ENCODE measurements at regions not wholly inside any gene's neighbourhood (a gene's known extent, or its start where the extent isn't known, plus 50 kb on each side); places are given as distances from the start of the nearest gene placed in this dataset.

DNA sequence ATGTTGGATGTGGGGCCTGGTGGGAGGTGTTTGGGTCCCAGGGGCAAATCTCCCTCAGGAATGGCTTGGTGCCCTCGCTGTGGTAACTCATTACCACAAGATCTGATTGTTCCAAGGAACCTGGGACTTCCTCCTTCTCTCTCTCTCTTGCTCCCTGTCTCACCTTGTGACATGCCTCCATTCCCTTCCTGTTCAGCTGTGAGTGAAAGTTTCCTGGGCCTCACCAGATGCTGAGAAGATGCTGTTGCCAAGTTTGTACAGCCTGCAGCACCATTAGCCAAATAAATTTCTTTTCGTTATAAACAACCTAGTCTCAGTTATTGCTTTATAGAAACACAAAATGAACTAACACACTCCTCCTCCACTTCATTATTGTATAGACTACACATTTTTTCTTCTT, 759.8 kb upstream of the MDGA2 start:
- TF ChIP-seq, protein P1, sequence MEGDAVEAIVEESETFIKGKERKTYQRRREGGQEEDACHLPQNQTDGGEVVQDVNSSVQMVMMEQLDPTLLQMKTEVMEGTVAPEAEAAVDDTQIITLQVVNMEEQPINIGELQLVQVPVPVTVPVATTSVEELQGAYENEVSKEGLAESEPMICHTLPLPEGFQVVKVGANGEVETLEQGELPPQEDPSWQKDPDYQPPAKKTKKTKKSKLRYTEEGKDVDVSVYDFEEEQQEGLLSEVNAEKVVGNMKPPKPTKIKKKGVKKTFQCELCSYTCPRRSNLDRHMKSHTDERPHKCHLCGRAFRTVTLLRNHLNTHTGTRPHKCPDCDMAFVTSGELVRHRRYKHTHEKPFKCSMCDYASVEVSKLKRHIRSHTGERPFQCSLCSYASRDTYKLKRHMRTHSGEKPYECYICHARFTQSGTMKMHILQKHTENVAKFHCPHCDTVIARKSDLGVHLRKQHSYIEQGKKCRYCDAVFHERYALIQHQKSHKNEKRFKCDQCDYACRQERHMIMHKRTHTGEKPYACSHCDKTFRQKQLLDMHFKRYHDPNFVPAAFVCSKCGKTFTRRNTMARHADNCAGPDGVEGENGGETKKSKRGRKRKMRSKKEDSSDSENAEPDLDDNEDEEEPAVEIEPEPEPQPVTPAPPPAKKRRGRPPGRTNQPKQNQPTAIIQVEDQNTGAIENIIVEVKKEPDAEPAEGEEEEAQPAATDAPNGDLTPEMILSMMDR (tag by site-specific recombination; IDR thresholded peaks at IDR 0.05), result no peak
- TF ChIP-seq ZNF174 (tag by site-specific recombination; IDR thresholded peaks at IDR 0.05) (no peak), ZNF24 (tag by site-specific recombination; IDR thresholded peaks at IDR 0.05) (no peak), ZBTB20 (tag by site-specific recombination; IDR thresholded peaks at IDR 0.05) (no peak), ZNF23 (tag by site-specific recombination; IDR thresholded peaks at IDR 0.05; ENCODE audit: borderline replicate concordance) (no peak), ZNF175 (tag by site-specific recombination; IDR thresholded peaks at IDR 0.05) (no peak), RBAK (tag by site-specific recombination; IDR thresholded peaks at IDR 0.05) (no peak), TRIM28 (IDR thresholded peaks at IDR 0.05; ENCODE audit: borderline replicate concordance, low read length) (no peak), PRDM1 (tag by site-specific recombination; IDR thresholded peaks at IDR 0.05) (no peak), ZNF629 (tag by site-specific recombination; IDR thresholded peaks at IDR 0.05) (no peak), ZNF544 (tag by site-specific recombination; IDR thresholded peaks at IDR 0.05) (no peak), ZBTB8A (tag by site-specific recombination; IDR thresholded peaks at IDR 0.05) (no peak), YY1 (tag by site-specific recombination; IDR thresholded peaks at IDR 0.05) (no peak), ZNF514 (tag by site-specific recombination; IDR thresholded peaks at IDR 0.05) (no peak)
